Right lobe of liver (tissue), 6 donors: ENCODE measurements at regions not wholly inside any gene's neighbourhood (a gene's known extent, or its start where the extent isn't known, plus 50 kb on each side); places are given as distances from the start of the nearest gene placed in this dataset.

Experiments
- ATAC-seq, 4 donors: fragments of 200-7000 bp; cut with Tn5 transposase; one replicate each; pipeline ENCODE4 v1.9.1; 2020; ENCODE audit warnings: mild to moderate bottlenecking in 4 of 4, moderate library complexity in 4 of 4
- DNase-seq, 3 donors: peaks; one replicate each; pipeline ENCODE4 v3.0.0-alpha.2; 2020
- H3K27ac ChIP-seq, 3 donors: fragments of 200-600 bp; one replicate each; pipeline ENCODE4 v1.8.0; 2022
- H3K27me3 ChIP-seq, 2 donors: fragments of 200-600 bp; one replicate each; pipeline ENCODE4 v1.8.0; 2022
- H3K36me3 ChIP-seq, 4 donors: fragments of 200-600 bp; sonication (generic) in 1 of 4; one replicate each; pipeline versions ENCODE4 v1.5.1 to v1.8.0; 2017 to 2022; ENCODE audit warnings: control low read depth in 1 of 4
- H3K4me1 ChIP-seq, 4 donors: fragments of 200-600 bp; sonication (generic) in 1 of 4; one replicate each; pipeline versions ENCODE4 v1.5.1 to v1.8.0; 2017 to 2022; ENCODE audit warnings: control low read depth in 1 of 4
- H3K4me3 ChIP-seq, 3 donors: fragments of 200-600 bp; one replicate each; pipeline ENCODE4 v1.8.0; 2022
- H3K9me3 ChIP-seq, 4 donors: fragments of 200-600 bp; sonication (generic) in 1 of 4; one replicate each; pipeline versions ENCODE4 v1.5.1 to v1.8.0; 2017 to 2022; ENCODE audit warnings: control low read depth in 1 of 4
- POLR2A ChIP-seq: fragments of 450-650 bp; IDR thresholded peaks from one replicate; pipeline ENCODE4 v1.6.1; 2017; ENCODE audit warnings: antibody characterized with exemption, mild to moderate bottlenecking
- WGBS: methylation state at CpG from one replicate; pipeline ENCODE4 v1.1.6; 2018; ENCODE audit warnings: low coverage, low lambda C conversion rate; ENCODE audit not compliant: insufficient coverage; ENCODE audit errors: missing lambda C conversion rate; 5-methylcytosine and 5-hydroxymethylcytosine counted together
- intact Hi-C, 2 donors: fragments of 100-400 bp; cut with DNase I; formaldehyde crosslinking; loops; one replicate each; pipeline versions ENCODE4 v1.11.2 to v1.14.1; 2022
- TF ChIP-seq, protein P1 (sequence below), 4 donors: fragments of 200-600 bp in 3 of 4; fragments of 450-650 bp in 1 of 4; IDR thresholded peaks; one replicate each; pipeline versions ENCODE4 v1.5.1 to v1.8.0; 2016 to 2022; ENCODE audit warnings: antibody characterized with exemption in 4 of 4, mild to moderate bottlenecking in 2 of 4
- donor health status: DM: no; HTN: yes; CAD: no.
- donor health status: DM: no; HTN: no; CAD: no.
- donor health status: DM: no; HTN: no; CAD: no.
- donor health status: DM: no; HTN: yes; CAD: no.
- donor health status: DM: no; HTN: yes; CAD: no.

DNA sequence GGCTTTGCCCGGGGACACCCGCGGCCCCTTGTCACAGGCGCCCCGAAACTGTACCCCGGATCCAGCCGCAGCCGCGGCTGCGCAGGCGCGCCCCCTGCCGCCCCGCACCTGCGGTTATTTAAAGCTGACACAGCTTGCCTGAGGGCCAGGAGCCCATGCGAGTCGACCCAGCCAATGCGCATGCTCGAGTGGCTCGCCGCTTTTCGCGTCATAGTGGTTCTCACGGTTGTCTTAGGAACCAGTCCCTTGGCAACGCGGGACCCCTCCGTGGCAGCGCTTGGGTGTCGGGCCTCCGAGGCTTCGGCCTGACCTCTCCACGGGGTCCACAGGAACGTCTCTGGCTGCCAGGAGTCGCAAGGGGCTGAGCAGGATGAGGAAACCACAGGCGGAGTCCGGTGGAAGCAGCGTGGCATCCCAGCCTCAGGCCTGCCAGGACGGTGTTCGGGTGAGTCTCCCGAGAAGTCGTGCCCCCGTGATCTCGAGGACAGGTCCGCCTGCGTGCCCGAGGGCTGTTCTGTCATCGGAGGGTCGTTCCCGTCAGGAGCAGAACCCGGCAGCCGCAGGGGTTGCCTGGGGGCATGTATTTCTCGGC lies 716.9 kb downstream of the KCNJ18 start:
- TF ChIP-seq, protein P1, sequence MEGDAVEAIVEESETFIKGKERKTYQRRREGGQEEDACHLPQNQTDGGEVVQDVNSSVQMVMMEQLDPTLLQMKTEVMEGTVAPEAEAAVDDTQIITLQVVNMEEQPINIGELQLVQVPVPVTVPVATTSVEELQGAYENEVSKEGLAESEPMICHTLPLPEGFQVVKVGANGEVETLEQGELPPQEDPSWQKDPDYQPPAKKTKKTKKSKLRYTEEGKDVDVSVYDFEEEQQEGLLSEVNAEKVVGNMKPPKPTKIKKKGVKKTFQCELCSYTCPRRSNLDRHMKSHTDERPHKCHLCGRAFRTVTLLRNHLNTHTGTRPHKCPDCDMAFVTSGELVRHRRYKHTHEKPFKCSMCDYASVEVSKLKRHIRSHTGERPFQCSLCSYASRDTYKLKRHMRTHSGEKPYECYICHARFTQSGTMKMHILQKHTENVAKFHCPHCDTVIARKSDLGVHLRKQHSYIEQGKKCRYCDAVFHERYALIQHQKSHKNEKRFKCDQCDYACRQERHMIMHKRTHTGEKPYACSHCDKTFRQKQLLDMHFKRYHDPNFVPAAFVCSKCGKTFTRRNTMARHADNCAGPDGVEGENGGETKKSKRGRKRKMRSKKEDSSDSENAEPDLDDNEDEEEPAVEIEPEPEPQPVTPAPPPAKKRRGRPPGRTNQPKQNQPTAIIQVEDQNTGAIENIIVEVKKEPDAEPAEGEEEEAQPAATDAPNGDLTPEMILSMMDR (IDR thresholded peaks at IDR 0.05) = no peak
- no peak for TF ChIP-seq POLR2A
- H3K9me3 ChIP-seq = no peaks in the 10 kb centered on the region
- H3K27ac ChIP-seq = no peak overlapping the region
- H3K27me3 ChIP-seq = no peaks in the 10 kb centered on the region
- intact Hi-C loops = no loop called here
- no peak for DNase-seq
- H3K36me3 ChIP-seq = no peaks in the 10 kb centered on the region
- no peak overlapping the region for H3K4me3 ChIP-seq
- no peaks in the 10 kb centered on the region for H3K4me1 ChIP-seq
- WGBS = 78% methylated on average over 12 of the region's 52 CpGs
- no peak for ATAC-seq

DNA sequence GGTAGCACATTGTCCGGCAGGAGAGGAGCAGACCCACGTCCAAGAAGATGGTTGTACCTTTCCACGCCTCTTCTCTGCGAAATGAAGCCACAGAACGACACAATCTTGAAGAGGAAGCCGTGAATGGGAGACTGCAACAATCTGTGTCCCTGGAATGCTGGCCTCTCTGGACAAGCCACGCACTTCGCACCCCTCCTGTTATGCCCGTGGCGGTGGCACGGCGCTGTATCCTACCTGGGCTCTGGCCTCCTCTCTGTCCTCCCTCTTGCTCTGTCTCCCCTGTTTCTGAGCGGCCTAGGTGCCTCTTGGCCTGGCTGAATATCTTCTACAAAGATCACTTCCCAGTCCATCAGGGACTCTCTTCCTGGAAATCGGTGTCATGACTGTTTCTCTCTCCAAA lies 717.8 kb downstream of the KCNJ18 start:
- no peak overlapping the region for H3K4me3 ChIP-seq
- no peak overlapping the region for H3K27ac ChIP-seq
- 100% methylated on average over 1 of the region's 14 CpGs for WGBS
- intact Hi-C loops = no loop called here
- no peaks in the 10 kb centered on the region for H3K27me3 ChIP-seq
- no peaks in the 10 kb centered on the region for H3K9me3 ChIP-seq
- DNase-seq (no peak), ATAC-seq (no peak)
- H3K36me3 ChIP-seq = no peaks in the 10 kb centered on the region
- no peaks in the 10 kb centered on the region for H3K4me1 ChIP-seq
- no peak for TF ChIP-seq POLR2A
- TF ChIP-seq, protein P1 (IDR thresholded peaks at IDR 0.05) = no peak

DNA sequence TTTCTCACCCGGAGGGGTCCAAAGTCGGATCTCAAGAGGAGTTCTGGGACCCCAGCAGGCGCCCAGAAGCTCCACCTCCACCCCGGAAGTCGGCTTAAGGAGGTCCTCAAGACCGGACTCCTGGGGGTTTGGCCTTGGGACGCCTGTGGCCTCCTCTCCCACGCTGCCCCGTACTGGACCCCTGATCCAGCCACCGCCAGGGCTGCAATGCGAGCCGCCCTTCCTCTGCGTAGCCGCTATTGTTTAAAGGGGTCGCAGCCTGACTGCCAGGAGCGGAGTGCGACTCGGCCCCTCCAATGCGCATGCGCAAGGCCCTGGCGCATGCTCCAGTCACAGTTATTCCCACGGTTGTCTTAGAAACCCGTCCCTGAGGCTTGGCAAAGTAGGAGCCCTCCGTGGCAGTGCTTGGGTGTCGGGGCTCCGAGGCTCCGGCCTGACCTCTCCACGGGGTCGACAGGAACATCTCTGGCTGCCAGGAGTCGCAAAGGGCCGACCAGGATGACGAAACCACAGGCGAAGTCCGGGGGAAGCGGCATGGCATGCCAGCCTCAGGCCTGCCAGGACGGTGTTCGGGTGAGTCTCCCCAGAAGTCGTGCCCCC lies 719.0 kb downstream of the KCNJ18 start:
- H3K4me1 ChIP-seq = no peaks in the 10 kb centered on the region
- DNase-seq (no peak), ATAC-seq (no peak)
- no peak overlapping the region for H3K4me3 ChIP-seq
- TF ChIP-seq, protein P1 (IDR thresholded peaks at IDR 0.05) = no peak
- no peak for TF ChIP-seq POLR2A
- intact Hi-C loops = no loop called here
- no peak overlapping the region for H3K27ac ChIP-seq
- no peaks in the 10 kb centered on the region for H3K9me3 ChIP-seq
- whole genome bisulfite sequencing = 47% methylated on average over 3 of the region's 38 CpGs
- H3K27me3 ChIP-seq = no peaks in the 10 kb centered on the region
- no peaks in the 10 kb centered on the region for H3K36me3 ChIP-seq

DNA sequence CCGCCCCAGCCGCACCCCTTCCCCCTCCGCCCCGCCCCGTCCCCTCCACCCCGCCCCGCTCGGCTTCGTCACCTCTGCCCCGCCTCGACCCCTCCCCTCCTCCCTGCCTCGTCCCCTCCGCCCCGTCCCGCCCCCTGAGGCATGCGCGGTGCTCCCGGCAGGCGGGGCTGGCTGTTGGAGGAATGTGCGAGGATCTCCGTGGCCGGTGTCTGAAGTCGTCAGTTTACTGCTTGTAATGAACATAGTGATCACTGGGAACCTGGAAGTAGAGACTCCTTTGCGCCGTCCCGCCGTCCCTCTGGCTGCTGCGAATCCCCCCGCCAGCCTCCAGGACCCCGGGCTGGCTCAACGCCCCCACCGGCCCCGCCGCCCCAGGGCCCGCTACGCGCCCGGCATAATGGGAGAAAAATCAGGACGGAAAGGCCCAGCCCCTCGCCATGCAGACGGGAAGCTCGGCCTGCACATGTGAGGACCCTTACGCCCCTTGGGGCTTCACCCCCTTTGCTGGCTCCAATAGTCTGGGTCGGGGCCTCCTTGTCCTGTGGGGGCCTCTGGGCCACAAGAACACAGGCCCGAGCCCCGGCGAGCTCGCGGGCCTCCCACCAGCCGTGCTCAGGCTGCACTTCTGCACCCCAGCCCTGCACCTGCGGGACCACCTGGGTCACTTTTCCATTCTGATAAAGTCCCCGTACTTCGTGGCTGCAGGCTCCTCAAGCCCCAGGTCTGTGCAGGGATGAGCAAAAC lies 743.1 kb downstream of the KCNJ18 start:
- H3K4me3 ChIP-seq = no peak overlapping the region
- WGBS = 40% methylated on average over 9 of the region's 53 CpGs
- TF ChIP-seq, protein P1 (IDR thresholded peaks at IDR 0.05) = no peak
- no peak for TF ChIP-seq POLR2A
- intact Hi-C loops = no loop called here
- no peaks in the 10 kb centered on the region for H3K4me1 ChIP-seq
- ATAC-seq = no peak
- H3K36me3 ChIP-seq = no peaks in the 10 kb centered on the region
- no peak for DNase-seq
- no peak overlapping the region for H3K27ac ChIP-seq
- H3K27me3 ChIP-seq = no peaks in the 10 kb centered on the region
- H3K9me3 ChIP-seq = no peaks in the 10 kb centered on the region
